ENCODE measurements at regions not wholly inside any gene's neighbourhood (a gene's known extent, or its start where the extent isn't known, plus 50 kb on each side); places are given as distances from the start of the nearest gene placed in this dataset.
"Not testable (repeated sequence)": the region's sequence is repeated elsewhere in the genome, so short reads cannot be mapped to it uniquely, and the experiment has no call there.

- DNase-seq; H3K27ac ChIP-seq; H3K4me3 ChIP-seq; H3K9me3 ChIP-seq; H3K27me3 ChIP-seq; H3K4me1 ChIP-seq; H3K36me3 ChIP-seq (ENCODE audit: low read depth, missing control alignments); intact Hi-C loops (cut with DNase I; ENCODE audit: low total_unique reads): not testable (repeated sequence)
- WGBS, 2 donors: 83 to 97% methylated on average over 1 to 2 of the region's 5 CpGs
These were observed 157.5 kb upstream of the PTPN20 start for GRCh38 chr10:46753763-46754162.

GRCh38 chr10:46761471-46761870 is 149.8 kb upstream of the PTPN20 start:
- H3K27me3 ChIP-seq; intact Hi-C loops (cut with DNase I; ENCODE audit: low total_unique reads); H3K4me3 ChIP-seq; H3K4me1 ChIP-seq; H3K27ac ChIP-seq; DNase-seq; H3K36me3 ChIP-seq (ENCODE audit: low read depth, missing control alignments); H3K9me3 ChIP-seq: not testable (repeated sequence)

GRCh38 chr10:46768515-46769291 is 142.5 kb upstream of the PTPN20 start:
- WGBS, 2 donors: 74 to 77% methylated on average over 3 to 4 of the region's 8 CpGs
- H3K27me3 ChIP-seq; H3K4me3 ChIP-seq; H3K4me1 ChIP-seq; H3K36me3 ChIP-seq (ENCODE audit: low read depth, missing control alignments); H3K9me3 ChIP-seq; H3K27ac ChIP-seq; intact Hi-C loops (cut with DNase I; ENCODE audit: low total_unique reads); DNase-seq: not testable (repeated sequence)

GRCh38 chr10:46773178-46773896 is 137.9 kb upstream of the PTPN20 start:
- intact Hi-C loops (cut with DNase I; ENCODE audit: low total_unique reads): not testable (repeated sequence)

GRCh38 chr10:46773897-46774236 is 137.4 kb upstream of the PTPN20 start:
- H3K27ac ChIP-seq; DNase-seq; intact Hi-C loops (cut with DNase I; ENCODE audit: low total_unique reads); H3K36me3 ChIP-seq (ENCODE audit: low read depth, missing control alignments); H3K4me1 ChIP-seq; H3K27me3 ChIP-seq; H3K9me3 ChIP-seq; H3K4me3 ChIP-seq: not testable (repeated sequence)
- WGBS, 2 donors: 59 to 62% methylated on average over 11 to 14 of the region's 14 CpGs

More at GRCh38 chr10:46773178-46773896, 137.9 kb upstream of the PTPN20 start:
- H3K36me3 ChIP-seq (ENCODE audit: low read depth, missing control alignments); H3K4me1 ChIP-seq; H3K27me3 ChIP-seq; H3K9me3 ChIP-seq; DNase-seq; H3K4me3 ChIP-seq; H3K27ac ChIP-seq: not testable (repeated sequence)
- no CpG with 5 or more reads among the region's 15 CpGs for WGBS, 2 donors

- WGBS, 2 donors: 73% methylated on average over 3 of the region's 42 CpGs; no CpG with 5 or more reads in 1 of the 2 donors
These were observed 136.9 kb upstream of the PTPN20 start for GRCh38 chr10:46774366-46774765.

GRCh38 chr10:46774945-46775667 is 136.1 kb upstream of the PTPN20 start:
- H3K36me3 ChIP-seq (ENCODE audit: low read depth, missing control alignments); intact Hi-C loops (cut with DNase I; ENCODE audit: low total_unique reads); H3K27me3 ChIP-seq; DNase-seq; H3K27ac ChIP-seq; H3K9me3 ChIP-seq; H3K4me3 ChIP-seq; H3K4me1 ChIP-seq: not testable (repeated sequence)
- 93% methylated on average over 3 of the region's 44 CpGs; no CpG with 5 or more reads in 1 of the 2 donors for WGBS, 2 donors

More at GRCh38 chr10:46774366-46774765, 136.9 kb upstream of the PTPN20 start:
- H3K9me3 ChIP-seq; H3K4me3 ChIP-seq; DNase-seq; intact Hi-C loops (cut with DNase I; ENCODE audit: low total_unique reads); H3K36me3 ChIP-seq (ENCODE audit: low read depth, missing control alignments); H3K27me3 ChIP-seq; H3K27ac ChIP-seq; H3K4me1 ChIP-seq: not testable (repeated sequence)

GRCh38 chr10:46775668-46776059 is 135.6 kb upstream of the PTPN20 start:
- H3K36me3 ChIP-seq (ENCODE audit: low read depth, missing control alignments); intact Hi-C loops (cut with DNase I; ENCODE audit: low total_unique reads); H3K27ac ChIP-seq; H3K4me1 ChIP-seq; H3K27me3 ChIP-seq; DNase-seq; H3K4me3 ChIP-seq; H3K9me3 ChIP-seq: not testable (repeated sequence)
- WGBS, 2 donors: 40 to 67% methylated on average over 7 to 11 of the region's 17 CpGs

- H3K27me3 ChIP-seq; intact Hi-C loops (cut with DNase I; ENCODE audit: low total_unique reads); H3K4me3 ChIP-seq; H3K27ac ChIP-seq; H3K4me1 ChIP-seq; H3K36me3 ChIP-seq (ENCODE audit: low read depth, missing control alignments); H3K9me3 ChIP-seq: not testable (repeated sequence)
- peak; percentile 26 for DNase-seq
- WGBS, 2 donors: 35 to 38% methylated on average over 9 of the region's 9 CpGs
These were observed 131.7 kb upstream of the PTPN20 start for GRCh38 chr10:46779571-46779970.

- intact Hi-C loops (cut with DNase I; ENCODE audit: low total_unique reads); H3K4me3 ChIP-seq; H3K27ac ChIP-seq; H3K4me1 ChIP-seq; DNase-seq; H3K36me3 ChIP-seq (ENCODE audit: low read depth, missing control alignments); H3K9me3 ChIP-seq; H3K27me3 ChIP-seq: not testable (repeated sequence)
- 58 to 88% methylated on average over 1 of the region's 1 CpG for WGBS, 2 donors
These were observed 131.1 kb upstream of the PTPN20 start for GRCh38 chr10:46780164-46780563.

GRCh38 chr10:46781001-46781400 is 130.2 kb upstream of the PTPN20 start:
- H3K4me1 ChIP-seq; intact Hi-C loops (cut with DNase I; ENCODE audit: low total_unique reads); H3K9me3 ChIP-seq; H3K4me3 ChIP-seq; H3K36me3 ChIP-seq (ENCODE audit: low read depth, missing control alignments); H3K27ac ChIP-seq; H3K27me3 ChIP-seq; DNase-seq: not testable (repeated sequence)
- 89 to 91% methylated on average over 8 of the region's 8 CpGs for WGBS, 2 donors

Data from testis (tissue), 2 donors.